GM19438 (cell line): ENCODE measurements at regions not wholly inside any gene's neighbourhood (a gene's known extent, or its start where the extent isn't known, plus 50 kb on each side); places are given as distances from the start of the nearest gene placed in this dataset.

Experiments
- ATAC-seq: cut with Tn5 transposase; IDR thresholded peaks from one replicate; pipeline ENCODE4 v1.9.1; 2021; ENCODE audit warnings: low read depth; ENCODE audit not compliant: unreplicated experiment

DNA sequence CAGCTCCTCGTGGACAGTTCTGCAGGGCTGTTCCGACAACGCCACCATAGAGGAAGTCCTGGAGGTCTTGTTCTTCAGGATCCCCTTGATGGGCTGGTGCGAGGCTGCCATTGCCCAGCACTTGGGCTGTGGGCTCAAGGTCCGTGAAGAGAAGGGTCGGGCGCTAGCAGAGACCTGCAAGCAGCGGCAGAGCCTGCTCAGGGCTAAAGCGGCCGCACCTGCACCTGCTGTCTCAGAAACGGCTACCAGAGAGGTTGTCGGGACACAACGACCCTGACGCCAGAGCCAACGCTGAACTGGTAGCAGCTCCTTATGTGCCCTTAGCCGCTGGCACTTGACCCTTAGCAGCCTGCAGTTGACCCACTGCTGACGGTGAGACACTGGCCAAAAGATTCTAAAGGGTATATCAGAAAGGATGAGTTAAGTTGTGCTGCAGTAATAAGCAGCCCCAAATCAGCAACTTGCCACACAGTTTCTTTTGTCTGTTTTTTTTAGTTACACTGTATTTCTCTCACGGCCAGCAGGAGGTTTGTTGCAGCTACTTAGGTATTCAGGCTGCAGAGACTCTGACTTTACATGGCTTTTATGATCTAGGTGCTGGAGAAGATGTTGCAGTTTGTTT lies 55.5 kb upstream of the ST6GAL2 start:
- no peak for ATAC-seq

DNA sequence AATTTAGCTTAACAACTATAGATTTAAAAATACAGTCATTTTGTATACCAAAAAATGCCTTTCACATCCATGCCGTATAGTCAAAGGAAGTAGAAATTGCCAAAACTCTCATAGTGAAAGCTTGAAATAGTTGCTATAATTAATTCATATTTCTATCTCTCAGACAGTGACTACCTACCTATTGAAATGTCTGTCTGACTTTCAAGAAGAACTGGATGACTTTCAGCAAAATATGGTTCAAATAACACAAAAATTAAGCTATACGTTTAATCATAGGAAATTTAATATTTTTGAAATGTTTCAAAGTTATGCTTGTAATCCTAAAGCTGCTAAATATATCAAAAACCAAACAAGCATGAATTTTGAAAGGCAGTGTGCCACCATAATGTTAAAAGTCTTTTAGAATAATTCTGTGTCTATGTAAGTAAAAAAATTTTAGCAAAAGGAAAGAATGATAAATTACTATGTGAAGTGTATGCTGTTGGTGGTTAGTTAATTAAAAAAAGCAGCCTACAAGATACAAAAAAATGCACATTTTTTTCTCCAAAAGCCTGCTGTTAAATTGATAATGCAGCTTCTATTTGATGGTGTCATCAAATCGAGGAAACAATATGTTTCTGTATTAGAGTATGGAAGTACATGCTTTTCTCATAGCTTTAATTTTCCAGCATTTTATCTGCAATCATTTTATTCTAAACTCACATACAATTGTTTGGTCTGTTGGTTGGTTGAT lies 57.7 kb upstream of the ST6GAL2 start:
- no peak for ATAC-seq

DNA sequence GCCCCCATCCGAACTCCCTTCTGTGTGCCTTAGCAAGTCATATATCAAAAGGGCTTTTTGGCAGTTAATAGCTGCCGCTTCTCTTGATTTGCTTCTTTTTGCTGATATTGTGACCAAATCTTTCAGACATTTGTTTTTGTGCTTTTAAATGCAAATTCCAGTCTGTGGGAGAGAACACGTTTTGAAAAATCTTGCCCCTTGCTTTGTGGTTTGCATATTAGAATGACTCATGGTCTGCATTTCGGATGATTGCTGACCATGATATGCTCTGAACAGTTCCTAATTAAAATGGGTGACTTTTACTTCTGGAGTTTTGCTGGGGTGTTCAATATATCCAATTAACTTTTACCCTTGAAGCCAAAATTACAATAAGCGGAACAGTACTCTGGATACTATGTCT lies 58.2 kb upstream of the ST6GAL2 start:
- no peak for ATAC-seq

DNA sequence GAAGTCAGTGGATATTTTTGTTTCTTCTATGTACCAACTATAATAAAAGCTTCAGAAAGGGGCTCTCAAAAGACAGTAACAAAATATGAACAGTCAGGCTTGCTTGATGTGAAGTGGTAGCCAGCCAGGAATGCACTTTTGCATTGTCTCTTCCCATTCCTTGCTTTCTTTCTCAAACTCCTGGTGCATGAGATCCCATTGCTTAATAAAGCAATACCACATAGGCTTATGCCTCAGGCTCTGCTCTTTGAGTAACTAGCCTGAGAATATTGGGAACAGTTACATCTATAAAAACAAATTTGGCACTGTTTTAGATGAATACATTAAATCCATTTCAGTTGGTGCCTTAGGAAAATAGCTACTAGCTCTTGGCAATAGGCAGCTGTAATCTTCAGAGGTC lies 62.6 kb upstream of the ST6GAL2 start:
- ATAC-seq, result no peak

DNA sequence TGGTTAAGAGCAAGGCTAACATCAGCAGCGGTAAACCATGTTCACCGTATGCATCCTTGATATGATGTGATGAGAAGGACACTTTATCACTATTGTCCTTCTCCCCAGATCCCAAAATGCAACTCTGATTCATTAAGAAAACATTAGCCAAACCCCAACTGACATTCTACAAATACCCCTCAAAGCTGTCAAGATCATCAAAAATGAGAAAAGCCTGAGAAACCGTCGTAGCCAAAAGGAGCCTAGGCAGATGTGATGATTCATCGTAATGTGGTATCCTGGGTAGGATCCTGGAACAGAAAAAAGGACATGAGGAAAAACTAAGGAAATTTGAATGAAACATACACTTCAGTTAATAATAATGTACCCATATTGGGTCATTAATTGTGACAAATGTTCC lies 67.3 kb upstream of the ST6GAL2 start:
- ATAC-seq, result no peak

DNA sequence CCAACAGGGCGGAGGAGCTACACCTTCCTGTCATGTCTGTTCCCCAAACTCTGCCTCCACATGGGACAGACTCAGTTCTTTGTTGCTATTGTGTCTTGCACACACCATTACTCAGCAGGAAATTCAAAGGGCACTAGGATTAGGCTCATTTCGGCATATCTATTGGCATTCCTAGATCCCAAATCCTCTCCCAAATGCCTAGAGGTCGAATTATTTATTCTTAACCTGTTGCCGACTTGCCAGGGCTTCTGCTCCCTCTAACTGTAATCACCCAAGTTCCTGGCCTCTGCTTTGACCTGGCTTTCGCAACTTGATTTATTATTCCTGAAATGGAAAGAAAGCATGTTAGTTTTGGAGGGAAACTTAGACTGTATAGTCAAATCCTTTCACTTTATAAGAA lies 67.8 kb upstream of the ST6GAL2 start:
- ATAC-seq, result no peak

DNA sequence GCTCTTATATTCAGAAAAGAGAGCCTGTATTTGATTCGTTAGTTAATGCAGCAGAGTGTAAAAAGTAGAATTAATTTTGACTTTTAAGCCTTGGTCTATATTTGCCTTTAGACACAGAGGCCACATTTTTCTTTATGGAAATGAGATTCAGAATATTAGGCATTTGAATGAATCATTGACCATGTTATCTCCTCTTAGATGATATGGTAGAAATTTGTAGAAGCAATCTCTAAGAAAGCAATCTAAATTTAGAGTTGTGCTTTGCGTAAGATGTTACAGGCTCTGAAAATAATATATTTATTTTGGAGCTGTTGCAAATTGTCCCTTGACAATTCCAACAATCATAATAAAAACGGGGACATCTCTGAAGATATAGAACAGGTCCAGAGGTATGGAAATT lies 68.3 kb upstream of the ST6GAL2 start:
- no peak for ATAC-seq

DNA sequence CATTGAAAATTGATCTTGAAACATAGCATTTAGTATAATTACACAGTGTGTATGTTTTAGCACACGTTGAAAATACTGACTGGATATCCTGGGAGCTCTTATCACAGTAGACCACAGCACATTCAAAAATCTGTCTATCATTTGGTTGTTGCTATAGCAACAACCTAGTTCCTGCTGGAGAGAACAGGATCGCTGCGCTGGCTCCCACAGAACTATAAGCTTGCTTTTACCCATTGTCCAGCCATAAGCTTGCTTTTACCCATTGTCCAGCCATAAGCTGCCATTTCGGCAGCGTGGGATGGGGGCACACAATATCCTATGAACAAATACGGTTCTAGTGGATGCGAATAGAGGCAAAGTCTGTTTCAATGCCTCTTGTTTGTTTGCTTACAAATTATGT lies 70.4 kb upstream of the ST6GAL2 start:
- no peak for ATAC-seq

DNA sequence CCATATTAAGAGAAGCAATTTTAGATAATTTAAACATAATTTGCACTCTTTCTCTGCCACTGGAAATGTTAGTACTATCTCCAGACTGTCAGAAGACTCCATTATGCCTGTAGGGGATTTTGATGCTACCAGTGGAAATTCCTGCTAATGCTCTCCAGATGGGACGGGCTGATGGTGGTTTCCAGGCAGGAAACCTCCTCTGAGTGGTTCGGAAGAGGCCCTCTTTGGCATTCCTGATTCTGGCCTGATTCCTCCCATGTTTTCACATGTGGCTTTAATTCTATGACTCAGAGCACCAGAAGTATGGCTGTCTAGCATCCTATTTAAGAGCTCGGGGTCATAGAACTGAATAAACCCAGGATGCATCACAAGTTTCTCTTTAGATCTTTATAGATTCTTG lies 70.9 kb upstream of the ST6GAL2 start:
- no peak for ATAC-seq

DNA sequence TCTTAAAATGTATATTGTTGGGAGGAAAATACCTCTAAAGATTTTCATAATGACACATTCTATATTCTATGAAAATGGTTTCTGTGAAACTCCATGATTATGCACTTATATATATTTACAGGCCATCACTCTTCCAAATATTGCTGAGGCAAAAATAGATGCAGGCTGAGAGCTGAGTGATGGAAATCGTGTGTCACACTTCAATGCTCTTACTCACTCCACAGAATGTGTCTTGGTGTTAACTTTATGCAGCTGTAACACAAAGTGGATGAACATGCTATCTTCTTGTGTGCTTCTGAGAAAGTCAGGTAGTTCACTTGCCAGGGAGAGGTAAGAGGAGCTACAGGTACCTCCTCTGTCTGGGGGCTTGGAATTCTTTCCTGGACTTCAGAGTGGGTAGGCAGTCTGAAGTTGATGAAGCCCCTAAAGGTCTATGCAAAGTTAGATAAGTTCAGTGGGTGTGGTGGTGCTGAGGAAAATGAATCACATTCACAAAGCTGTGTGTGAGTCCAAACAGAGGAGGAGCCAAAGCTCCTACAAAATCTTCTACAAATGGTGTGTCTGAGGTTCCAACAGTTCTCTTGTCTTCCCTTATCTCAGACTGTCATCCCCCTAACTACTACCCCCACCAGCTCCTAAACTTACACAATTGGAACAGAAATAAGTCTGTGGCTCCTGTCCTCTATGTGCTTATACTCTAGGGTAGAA lies 74.2 kb upstream of the ST6GAL2 start:
- ATAC-seq, result no peak

DNA sequence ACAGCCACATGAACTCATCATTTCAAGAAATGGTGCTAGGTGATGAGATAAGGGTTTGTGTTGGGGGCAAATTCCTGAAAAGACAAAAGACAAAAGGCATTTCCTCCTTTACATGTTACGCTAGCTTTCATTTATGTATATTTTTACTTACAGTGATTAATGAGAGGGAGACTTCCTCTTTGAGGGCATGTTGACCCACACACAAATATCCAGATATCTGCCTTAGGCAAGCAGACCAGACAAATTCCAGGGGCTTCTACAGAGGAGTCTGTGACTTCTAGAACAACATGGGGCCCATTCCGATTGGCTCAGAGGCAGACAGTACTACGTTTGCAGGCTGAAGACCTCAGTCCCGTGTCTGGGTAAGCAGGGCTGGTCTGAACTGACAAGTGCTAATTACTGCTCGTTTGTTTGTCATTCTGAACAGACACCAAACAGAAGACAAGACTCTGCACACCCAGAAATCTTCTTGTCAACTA lies 74.8 kb upstream of the ST6GAL2 start:
- no peak for ATAC-seq

DNA sequence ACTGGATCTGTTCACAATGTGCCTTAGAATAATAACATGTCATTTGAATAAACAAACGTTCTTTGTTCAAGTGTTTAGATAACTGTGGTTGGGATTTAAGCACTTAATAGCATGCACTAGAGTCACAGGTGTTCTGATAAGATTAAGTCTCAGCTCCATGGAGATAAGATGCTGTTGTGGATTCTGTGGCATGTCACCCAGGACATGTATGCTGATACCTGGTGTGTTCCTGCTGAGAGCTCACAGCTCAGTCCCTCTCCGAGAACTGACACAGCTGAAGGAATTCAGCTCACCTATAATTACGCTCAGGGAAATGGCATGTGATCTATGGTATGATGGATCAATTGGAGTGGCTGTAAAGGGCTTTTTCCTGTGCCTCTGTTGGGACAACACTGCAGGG lies 75.4 kb upstream of the ST6GAL2 start:
- no peak for ATAC-seq

DNA sequence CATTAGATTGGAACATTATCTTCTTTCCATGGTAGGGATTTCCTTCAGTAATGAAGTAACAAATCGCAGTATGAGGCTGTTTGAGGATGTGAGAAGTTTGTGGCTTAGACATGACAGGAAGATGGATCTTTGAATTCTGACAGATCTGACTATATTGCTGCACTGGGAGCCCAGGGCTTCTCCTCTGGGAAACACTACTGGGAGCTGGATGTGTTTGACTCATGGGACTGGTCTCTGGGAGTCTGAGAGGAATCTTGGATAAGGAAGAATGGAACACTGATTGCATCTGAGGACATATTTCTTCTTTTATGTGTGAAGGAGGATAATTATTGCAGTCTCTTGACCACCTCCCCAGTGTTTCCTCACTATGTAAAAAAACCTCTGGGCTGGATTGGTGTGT lies 77.2 kb upstream of the ST6GAL2 start:
- ATAC-seq, result no peak

DNA sequence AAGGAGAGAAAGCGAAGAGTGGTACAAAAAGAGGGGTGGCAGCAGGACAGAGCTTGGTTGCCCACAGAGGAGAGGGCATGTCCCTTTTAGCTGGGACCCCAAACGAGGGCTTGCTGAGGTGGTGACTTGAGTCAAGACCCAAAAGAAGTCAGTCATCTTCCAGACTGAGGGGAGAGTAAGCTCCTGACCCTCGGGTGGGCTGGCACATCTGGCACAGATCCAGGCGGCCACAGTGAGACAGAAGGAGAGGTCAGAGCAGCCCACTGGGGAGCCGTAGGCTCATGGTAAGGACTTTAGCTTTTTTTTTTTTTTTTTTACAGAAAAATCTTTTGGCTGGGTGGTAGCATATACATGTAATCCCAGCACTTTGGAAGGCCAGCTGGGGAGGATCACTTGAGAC lies 77.9 kb upstream of the ST6GAL2 start:
- no peak for ATAC-seq

DNA sequence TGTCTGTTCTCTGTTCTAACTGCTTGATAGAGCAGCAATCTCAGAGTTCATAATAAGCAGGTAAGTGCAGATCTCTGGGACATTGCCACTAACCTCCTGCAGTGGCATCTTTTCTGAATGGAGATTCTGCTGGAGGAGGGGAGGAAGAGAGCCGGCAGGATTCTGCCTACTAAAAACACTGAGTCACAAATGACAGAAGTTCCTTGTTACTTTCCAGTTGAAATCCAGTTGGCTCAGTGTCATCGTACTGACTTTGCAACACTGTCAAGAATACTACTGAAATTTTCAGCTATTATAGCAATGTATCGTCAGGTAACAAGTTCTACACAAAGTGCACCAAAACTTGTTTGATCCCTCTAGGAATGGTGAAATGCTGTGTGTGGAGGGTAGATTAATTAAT lies 79.6 kb upstream of the ST6GAL2 start:
- no peak for ATAC-seq

DNA sequence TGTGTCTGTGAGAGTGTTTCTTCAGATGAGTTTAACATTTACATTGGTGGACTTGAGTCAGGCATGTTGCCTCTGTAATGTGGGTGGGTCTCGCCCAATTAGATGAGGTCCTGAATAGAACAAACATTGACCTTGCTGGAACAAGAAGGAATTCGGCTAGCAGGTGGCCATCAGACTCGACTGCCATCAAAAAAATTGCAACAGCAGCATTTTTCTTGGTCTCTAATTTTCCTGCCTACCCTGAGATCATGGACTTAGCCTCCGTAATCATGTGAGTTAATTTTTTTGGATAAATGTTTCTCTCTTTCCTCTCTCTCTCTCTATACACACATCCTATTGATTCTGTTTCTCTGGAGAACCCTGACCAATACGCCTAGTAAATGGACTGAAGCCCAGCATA lies 83.8 kb upstream of the ST6GAL2 start:
- ATAC-seq, result no peak

DNA sequence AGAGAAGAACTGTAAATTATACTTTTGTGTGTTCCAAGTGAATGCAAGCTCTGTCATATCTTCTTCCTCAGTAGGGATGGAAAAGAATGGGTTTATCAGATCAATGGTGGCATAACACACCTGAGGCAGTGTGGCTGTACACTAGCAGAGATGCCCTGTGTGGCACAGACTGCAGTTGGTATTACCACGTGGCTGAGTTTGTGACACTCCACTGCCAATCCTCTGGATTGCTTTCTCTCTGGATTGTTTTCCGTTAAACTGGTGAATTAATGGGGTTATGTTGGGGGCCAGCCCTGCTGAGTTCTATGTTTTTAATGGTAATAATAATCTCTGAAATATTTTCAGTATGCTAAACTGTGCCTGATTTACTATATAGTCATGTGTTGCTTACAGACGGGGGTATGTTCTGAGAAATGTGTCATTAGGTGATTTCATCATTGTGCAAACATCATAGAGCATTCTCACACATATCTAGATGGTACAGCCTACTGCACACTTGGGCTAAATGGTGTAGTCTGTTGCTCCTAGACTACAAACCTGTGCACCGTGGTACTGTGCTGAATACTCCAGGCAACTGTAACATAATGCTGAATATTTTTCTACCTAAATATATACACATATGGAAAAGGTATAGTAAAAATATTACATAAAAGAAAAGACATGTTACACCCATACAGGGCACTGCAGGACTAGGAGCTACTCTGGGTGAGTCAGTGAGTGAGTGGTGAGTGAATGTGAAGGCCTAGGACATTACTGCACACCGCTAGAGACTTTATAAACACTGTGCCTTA lies 84.7 kb upstream of the ST6GAL2 start:
- no peak for ATAC-seq

DNA sequence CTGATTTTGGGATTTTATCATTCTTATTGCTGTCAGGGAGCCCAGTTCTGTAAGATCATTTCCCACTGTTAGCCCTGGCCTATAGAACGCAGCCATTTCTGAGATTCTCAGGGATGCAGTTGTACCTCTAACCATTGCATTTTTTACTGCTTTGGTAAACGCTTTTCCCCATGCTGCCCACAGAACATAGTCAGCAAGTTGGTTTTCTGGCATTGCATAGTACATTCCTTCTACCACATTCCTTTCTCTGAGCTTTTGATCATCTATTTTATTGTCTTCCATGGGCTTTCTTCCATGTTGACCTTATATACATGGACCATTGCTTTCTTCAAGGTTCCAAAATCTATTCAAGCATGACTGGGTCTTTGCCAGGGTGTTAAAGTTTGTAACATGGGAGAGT lies 86.8 kb upstream of the ST6GAL2 start:
- no peak for ATAC-seq

DNA sequence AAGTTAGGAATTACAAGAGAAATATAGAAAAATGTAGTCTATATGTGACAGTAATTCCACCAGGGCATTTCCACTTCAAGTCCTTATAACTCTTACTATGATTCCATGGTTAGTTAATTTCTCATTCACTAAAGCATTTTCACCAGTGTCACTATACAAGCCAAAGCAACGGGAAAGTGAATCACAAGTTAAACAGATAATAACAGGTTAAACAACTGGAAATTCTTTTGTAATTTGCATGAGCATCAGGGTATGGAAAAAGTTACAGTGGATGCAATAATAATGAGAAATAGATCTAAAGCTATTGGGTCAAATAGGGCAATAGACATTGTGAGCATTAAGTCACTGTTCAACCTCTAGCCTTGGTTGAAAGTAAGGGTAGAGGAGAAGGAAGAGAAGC lies 88.9 kb upstream of the ST6GAL2 start:
- ATAC-seq, result no peak

DNA sequence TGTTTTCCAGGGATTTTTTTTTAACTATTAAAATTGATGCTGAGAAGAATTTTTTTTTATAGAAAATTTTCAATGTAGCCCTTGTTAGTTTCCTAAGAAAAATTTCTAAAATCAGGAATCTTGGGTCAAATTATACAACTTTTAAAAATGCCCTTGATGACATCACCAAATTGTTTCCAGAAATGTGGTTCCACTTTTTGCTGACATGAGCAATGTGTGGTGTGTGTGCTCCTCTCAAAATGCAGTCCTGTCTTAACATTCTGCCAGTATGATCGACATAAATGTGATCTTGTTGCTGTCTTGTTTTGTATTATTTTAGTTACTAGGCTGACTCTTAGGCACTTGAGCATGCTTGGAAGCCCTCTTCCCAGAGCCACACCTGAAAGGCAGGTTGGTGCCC lies 89.7 kb upstream of the ST6GAL2 start:
- no peak for ATAC-seq

DNA sequence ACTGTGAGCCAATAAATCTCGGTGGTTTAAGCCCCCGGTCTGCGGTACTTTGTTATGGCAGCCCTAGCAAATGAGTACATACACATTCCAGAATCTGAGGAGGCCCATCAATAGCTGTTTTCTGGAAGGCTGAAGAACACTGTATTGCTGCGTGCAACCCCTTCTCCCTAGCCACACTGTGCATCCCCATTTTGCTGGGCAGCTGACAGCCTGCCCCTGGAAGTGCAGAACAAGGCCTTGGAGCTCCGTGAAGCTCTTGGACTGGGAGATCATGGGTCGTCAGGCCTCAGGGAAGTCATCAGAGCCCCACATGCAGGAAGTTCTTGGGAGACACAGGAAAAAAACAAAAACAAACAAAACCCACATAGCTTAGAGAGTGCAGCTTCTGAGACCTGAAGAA lies 90.6 kb upstream of the ST6GAL2 start:
- no peak for ATAC-seq
